Ishikawa (cell line): ENCODE measurements at regions not wholly inside any gene's neighbourhood (a gene's known extent, or its start where the extent isn't known, plus 50 kb on each side); places are given as distances from the start of the nearest gene placed in this dataset.

Experiments
- CEBPB ChIP-seq: IDR thresholded peaks from 2 replicates; pipeline ENCODE4 v1.6.1; 2012
- CREB1 ChIP-seq: IDR thresholded peaks from 2 replicates; pipeline ENCODE4 v1.6.1; 2012; ENCODE audit warnings: low read depth
- EGR1 ChIP-seq: IDR thresholded peaks from 2 replicates; pipeline ENCODE4 v1.6.1; 2012
- EP300 ChIP-seq: IDR thresholded peaks from 2 replicates; pipeline ENCODE4 v1.6.1; 2012; ENCODE audit warnings: borderline replicate concordance
- FOXM1 ChIP-seq: IDR thresholded peaks from 2 replicates; pipeline ENCODE4 v1.6.1; 2012; ENCODE audit warnings: low read depth, borderline replicate concordance
- NFIC ChIP-seq: IDR thresholded peaks from 2 replicates; pipeline ENCODE4 v1.6.1; 2012
- RAD21 ChIP-seq: IDR thresholded peaks from 2 replicates; pipeline ENCODE4 v1.6.1; 2012; ENCODE audit warnings: low read depth
- TAF1 ChIP-seq: IDR thresholded peaks from 2 replicates; pipeline ENCODE4 v1.6.1; 2012; ENCODE audit warnings: low read depth, mild to moderate bottlenecking
- TCF12 ChIP-seq: IDR thresholded peaks from 2 replicates; pipeline ENCODE4 v1.6.1; 2012; ENCODE audit warnings: low read depth
- TEAD4 ChIP-seq: IDR thresholded peaks from 2 replicates; pipeline ENCODE4 v1.6.1; 2012
- YY1 ChIP-seq: IDR thresholded peaks from 2 replicates; pipeline ENCODE4 v1.6.1; 2012; ENCODE audit warnings: low read depth
- ZBTB7A ChIP-seq: IDR thresholded peaks from 2 replicates; pipeline ENCODE4 v1.6.1; 2012; ENCODE audit warnings: low read depth
- TF ChIP-seq, protein P1 (sequence below): IDR thresholded peaks from 2 replicates; pipeline ENCODE4 v1.6.1; 2012
- TF ChIP-seq, protein P2 (sequence below): IDR thresholded peaks from 2 replicates; pipeline ENCODE4 v1.6.1; 2012; ENCODE audit warnings: low read depth, mild to moderate bottlenecking
- TF ChIP-seq, protein P3 (sequence below): IDR thresholded peaks from 2 replicates; pipeline ENCODE4 v1.6.1; 2012

DNA sequence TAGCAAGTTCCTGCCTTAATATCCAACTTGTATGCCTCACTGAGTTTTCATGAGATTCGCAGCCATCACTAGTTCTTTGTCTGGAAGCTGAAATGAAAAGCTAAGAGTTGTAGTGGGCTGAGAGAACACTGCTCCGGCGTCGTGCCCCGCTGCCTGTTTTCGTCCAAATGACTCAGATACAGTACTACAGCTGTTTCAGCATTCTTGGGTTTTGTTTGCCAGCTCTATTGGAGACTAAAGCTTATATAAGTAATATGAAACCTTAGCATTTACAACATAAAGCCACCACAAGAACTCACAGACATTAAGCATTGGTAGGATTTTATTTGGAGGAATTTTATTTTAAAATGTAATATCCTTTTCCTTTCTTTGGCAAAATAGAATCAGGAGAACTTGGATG is 299.7 kb downstream of the DLEU7 start:
- TF ChIP-seq TCF12: no peak
- no peak for TF ChIP-seq TAF1
- TF ChIP-seq RAD21: no peak
- TF ChIP-seq EGR1: no peak
- TF ChIP-seq, protein P1, sequence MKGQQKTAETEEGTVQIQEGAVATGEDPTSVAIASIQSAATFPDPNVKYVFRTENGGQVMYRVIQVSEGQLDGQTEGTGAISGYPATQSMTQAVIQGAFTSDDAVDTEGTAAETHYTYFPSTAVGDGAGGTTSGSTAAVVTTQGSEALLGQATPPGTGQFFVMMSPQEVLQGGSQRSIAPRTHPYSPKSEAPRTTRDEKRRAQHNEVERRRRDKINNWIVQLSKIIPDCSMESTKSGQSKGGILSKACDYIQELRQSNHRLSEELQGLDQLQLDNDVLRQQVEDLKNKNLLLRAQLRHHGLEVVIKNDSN: no peak
- TF ChIP-seq, protein P2, sequence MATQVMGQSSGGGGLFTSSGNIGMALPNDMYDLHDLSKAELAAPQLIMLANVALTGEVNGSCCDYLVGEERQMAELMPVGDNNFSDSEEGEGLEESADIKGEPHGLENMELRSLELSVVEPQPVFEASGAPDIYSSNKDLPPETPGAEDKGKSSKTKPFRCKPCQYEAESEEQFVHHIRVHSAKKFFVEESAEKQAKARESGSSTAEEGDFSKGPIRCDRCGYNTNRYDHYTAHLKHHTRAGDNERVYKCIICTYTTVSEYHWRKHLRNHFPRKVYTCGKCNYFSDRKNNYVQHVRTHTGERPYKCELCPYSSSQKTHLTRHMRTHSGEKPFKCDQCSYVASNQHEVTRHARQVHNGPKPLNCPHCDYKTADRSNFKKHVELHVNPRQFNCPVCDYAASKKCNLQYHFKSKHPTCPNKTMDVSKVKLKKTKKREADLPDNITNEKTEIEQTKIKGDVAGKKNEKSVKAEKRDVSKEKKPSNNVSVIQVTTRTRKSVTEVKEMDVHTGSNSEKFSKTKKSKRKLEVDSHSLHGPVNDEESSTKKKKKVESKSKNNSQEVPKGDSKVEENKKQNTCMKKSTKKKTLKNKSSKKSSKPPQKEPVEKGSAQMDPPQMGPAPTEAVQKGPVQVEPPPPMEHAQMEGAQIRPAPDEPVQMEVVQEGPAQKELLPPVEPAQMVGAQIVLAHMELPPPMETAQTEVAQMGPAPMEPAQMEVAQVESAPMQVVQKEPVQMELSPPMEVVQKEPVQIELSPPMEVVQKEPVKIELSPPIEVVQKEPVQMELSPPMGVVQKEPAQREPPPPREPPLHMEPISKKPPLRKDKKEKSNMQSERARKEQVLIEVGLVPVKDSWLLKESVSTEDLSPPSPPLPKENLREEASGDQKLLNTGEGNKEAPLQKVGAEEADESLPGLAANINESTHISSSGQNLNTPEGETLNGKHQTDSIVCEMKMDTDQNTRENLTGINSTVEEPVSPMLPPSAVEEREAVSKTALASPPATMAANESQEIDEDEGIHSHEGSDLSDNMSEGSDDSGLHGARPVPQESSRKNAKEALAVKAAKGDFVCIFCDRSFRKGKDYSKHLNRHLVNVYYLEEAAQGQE: no peak
- TF ChIP-seq FOXM1: no peak
- no peak for TF ChIP-seq NFIC
- TF ChIP-seq CEBPB: no peak
- no peak for TF ChIP-seq CREB1
- TF ChIP-seq, protein P3, sequence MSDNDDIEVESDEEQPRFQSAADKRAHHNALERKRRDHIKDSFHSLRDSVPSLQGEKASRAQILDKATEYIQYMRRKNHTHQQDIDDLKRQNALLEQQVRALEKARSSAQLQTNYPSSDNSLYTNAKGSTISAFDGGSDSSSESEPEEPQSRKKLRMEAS: no peak
- no peak for TF ChIP-seq TEAD4

DNA sequence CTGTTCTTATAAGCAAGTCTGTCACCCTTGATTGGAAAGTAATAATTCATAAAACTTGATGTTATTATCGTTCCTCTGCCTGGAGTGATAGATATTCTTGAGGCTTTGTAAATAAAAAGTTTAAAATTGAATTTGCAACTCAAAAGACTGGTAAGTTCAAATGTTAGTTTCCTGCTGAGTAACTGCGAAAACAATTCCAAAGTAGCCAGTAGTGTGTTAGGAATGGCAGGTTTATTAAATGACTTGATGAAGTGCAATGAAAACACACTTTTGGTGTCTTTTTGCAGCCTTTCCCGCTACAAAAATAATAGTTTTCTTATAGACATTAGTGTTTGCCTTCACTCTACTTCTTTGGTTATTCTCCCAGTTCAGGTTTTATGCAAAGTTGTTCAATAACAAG is 299.3 kb downstream of the DLEU7 start:
- TF ChIP-seq TEAD4 (no peak), EP300 (no peak), ZBTB7A (no peak), EGR1 (no peak)
- TF ChIP-seq, protein P1: no peak
- TF ChIP-seq, protein P3: no peak
- TF ChIP-seq, protein P2: no peak

DNA sequence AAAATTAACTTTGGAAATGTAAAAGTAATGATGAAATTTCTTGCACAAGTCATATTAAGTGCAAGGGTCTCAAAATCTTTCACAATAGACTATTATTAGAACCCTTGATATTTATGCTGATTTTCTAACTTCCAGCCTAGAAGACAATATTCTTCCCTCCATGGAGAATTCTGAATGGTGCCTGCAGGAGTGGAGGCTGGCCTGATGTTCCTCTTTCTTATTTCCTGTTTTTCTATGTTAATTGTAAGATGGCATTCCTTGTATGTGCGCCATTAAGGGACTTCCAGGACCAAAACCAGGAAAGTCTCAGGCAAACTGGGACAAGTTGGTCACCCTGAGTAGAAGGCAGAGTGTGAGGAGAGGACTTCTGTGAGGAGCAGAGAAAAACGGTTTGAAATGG is 294.9 kb downstream of the DLEU7 start:
- TF ChIP-seq YY1 (no peak), NFIC (no peak), FOXM1 (no peak)

DNA sequence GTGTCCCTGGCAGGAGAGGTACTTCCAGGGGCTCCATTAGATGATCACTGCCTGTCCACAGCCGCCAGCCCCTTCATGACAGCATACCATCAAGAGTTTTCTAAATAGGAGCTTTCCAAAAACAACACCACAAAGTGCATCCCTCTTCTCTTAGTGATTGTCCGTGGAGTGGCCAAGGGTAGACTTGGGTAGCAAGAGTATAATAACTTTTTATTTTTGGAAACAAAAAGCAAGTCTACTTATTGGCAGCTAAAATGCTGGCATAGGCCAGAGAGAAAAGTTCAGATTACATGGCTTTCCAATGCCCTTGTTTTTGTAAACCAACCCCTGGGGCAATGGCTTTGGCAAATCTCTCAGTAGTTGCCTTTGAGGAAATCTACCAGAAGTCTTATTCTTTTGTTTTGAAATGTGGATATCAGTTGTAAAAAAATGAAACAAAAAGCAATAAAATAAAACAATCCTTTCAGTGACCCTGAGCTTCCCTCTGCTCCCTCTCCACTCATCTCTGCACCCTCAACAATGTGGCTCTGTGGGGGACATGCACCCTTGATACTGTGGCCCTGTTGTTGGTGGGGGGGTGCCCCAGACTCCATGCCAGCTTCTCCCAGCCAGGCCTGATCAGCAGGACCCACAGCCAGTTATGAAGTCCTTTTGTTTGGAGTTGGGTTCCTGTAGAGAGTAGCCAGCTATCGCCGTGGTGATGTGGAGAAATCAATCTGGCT is 294.1 kb downstream of the DLEU7 start:
- TF ChIP-seq EGR1: no peak
- TF ChIP-seq YY1: no peak
- TF ChIP-seq, protein P1: no peak
- TF ChIP-seq, protein P3: no peak
- TF ChIP-seq ZBTB7A: no peak
- TF ChIP-seq RAD21: no peak
- no peak for TF ChIP-seq NFIC
- TF ChIP-seq FOXM1: no peak
- TF ChIP-seq, protein P2: no peak
- no peak for TF ChIP-seq EP300
- no peak for TF ChIP-seq CREB1
- TF ChIP-seq TAF1: no peak
- TF ChIP-seq TEAD4: no peak
- no peak for TF ChIP-seq TCF12
- TF ChIP-seq CEBPB: no peak
